ENCODE measurements at regions not wholly inside any gene's neighbourhood (a gene's known extent, or its start where the extent isn't known, plus 50 kb on each side); places are given as distances from the start of the nearest gene placed in this dataset.

DNA sequence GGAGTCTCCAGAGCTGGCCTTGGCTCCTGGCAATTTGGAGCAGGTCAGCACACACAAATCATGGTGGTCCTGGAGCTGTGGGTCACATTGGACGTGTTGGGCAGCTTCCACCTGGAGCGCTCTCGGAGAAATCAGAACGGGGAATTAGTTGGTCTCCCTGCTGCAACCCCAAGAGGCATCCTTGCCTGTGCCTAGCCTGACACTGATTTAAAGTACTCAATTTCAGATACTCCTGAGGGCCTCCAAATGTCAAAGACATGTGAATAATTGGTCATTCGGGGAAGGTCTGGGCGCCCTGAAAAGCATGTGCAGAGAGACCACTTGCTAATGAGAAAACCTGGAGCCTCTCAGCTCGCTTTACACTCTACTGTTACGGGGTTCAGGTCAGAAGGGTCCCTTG, 145.5 kb upstream of the AGAP1 start:
- Histone ChIP-seq H3K9me3 (no peaks in the 10 kb centered on the region), H3K4me3 (no peak overlapping the region), H3K27ac (no peak overlapping the region), H3K4me1 (no peaks in the 10 kb centered on the region), H3K36me3 (no peaks in the 10 kb centered on the region), H3K27me3 (no peaks in the 10 kb centered on the region)
- intact Hi-C loops (cut with DNase I) = no loop called here
- TF ChIP-seq, protein P1, sequence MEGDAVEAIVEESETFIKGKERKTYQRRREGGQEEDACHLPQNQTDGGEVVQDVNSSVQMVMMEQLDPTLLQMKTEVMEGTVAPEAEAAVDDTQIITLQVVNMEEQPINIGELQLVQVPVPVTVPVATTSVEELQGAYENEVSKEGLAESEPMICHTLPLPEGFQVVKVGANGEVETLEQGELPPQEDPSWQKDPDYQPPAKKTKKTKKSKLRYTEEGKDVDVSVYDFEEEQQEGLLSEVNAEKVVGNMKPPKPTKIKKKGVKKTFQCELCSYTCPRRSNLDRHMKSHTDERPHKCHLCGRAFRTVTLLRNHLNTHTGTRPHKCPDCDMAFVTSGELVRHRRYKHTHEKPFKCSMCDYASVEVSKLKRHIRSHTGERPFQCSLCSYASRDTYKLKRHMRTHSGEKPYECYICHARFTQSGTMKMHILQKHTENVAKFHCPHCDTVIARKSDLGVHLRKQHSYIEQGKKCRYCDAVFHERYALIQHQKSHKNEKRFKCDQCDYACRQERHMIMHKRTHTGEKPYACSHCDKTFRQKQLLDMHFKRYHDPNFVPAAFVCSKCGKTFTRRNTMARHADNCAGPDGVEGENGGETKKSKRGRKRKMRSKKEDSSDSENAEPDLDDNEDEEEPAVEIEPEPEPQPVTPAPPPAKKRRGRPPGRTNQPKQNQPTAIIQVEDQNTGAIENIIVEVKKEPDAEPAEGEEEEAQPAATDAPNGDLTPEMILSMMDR (IDR thresholded peaks at IDR 0.05) = no peak
- no peak for DNase-seq (ENCODE audit: low spot score in 2 of 2)

DNA sequence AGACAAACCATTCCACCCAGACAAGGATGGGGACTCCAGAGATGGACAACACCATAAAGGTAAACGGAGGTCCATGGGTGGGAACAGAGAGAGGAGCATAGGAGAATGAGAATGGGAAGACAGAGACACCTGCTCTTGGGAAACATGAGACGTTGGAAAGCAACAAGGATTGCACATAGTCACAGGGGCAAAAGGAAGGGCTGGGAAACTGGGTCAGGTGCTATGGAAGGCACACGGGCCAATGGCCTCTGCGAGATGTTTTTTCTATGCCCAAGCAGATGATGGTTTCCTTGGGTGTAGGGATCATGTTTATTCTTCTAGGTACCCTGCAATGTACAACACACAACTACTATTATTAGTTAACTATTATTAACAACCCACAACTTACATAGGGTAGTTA, 143.6 kb upstream of the AGAP1 start:
- intact Hi-C loops (cut with DNase I) = no loop called here
- Histone ChIP-seq H3K27ac (no peak overlapping the region), H3K4me3 (no peak overlapping the region), H3K36me3 (no peaks in the 10 kb centered on the region), H3K9me3 (no peaks in the 10 kb centered on the region), H3K4me1 (no peaks in the 10 kb centered on the region), H3K27me3 (no peaks in the 10 kb centered on the region)
- peak in 1 of 2 donors; percentile 16 for DNase-seq (ENCODE audit: low spot score in 2 of 2)
- TF ChIP-seq, protein P1 (IDR thresholded peaks at IDR 0.05) = no peak

DNA sequence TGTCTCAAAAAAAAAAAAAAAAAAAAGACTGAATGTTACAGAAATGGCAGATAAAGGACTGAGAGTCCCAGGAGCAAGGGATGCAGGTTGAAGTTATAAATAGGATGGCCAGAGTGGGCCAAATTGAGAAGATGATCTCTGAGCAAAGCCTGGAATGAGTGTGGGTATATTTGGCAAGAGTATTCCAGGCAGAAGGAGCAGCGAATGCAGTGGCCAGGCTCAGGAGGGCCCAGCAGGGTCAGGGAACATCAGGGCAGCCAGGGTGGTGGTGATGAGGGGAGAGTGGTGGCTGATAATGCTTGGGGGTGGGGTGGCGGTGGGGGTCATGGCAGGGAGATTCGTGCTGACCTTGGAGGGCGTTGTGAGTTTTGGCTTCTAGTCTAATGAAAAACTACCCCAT, 141.3 kb upstream of the AGAP1 start:
- DNase-seq (ENCODE audit: low spot score in 2 of 2) = no peak
- intact Hi-C loops (cut with DNase I) = no loop called here
- H3K4me1 ChIP-seq = no peaks in the 10 kb centered on the region
- TF ChIP-seq, protein P1 (IDR thresholded peaks at IDR 0.05) = no peak
- no peaks in the 10 kb centered on the region for H3K27me3 ChIP-seq
- no peaks in the 10 kb centered on the region for H3K36me3 ChIP-seq
- H3K27ac ChIP-seq = no peak overlapping the region
- H3K9me3 ChIP-seq = no peaks in the 10 kb centered on the region
- no peak overlapping the region for H3K4me3 ChIP-seq

DNA sequence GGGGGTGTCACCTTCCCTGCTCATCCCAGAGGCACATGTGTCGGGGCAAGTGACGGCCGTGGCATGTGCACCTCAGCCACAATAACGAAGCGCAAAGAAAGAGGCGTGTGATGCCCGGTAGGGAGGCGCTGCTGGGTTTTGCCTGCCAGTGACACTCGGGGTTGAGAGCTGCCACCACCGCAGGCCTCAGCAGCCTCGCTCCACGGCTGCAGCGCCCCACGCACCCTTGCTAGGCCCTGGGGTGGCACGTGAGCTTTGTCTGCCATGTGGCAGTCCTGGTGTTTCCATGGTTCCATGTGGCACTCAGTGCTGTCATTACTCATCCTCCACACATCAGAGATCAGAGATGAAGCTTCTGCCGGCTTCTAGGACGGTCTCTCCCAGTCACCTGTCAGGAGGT, 136.0 kb upstream of the AGAP1 start:
- intact Hi-C loops (cut with DNase I) = no loop called here
- no peak overlapping the region for H3K4me3 ChIP-seq
- H3K4me1 ChIP-seq = no peaks in the 10 kb centered on the region
- DNase-seq (ENCODE audit: low spot score in 2 of 2) = no peak
- no peaks in the 10 kb centered on the region for H3K27me3 ChIP-seq
- TF ChIP-seq, protein P1 (IDR thresholded peaks at IDR 0.05) = no peak
- H3K27ac ChIP-seq = no peak overlapping the region
- no peaks in the 10 kb centered on the region for H3K36me3 ChIP-seq
- no peaks in the 10 kb centered on the region for H3K9me3 ChIP-seq

DNA sequence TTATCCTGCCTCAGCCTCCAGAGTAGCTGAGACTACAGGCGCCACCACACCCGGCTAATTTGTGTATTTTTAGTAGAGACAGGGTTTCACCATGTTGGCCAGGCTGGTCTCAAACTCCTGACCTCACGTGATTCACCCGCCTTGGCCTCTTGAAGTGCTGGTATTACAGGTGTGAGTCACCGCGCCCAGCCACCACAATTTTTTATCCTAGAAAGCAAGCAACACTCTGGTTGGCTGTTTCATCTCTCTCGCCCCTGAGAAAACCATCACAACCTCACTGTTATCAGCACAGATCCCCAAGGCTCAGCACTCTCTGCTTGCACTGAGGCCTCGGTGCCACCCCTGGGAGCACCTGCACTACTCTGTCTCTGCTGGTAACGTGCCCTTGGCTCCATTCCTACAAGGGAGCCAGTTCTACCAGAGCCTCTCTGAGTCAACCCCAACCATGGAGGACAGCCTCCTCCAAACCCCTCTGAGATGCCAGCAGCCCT, 134.8 kb upstream of the AGAP1 start:
- H3K4me3 ChIP-seq = no peak overlapping the region
- H3K9me3 ChIP-seq = no peaks in the 10 kb centered on the region
- TF ChIP-seq, protein P1 (IDR thresholded peaks at IDR 0.05) = no peak
- intact Hi-C loops (cut with DNase I) = no loop called here
- no peak overlapping the region for H3K27ac ChIP-seq
- H3K36me3 ChIP-seq = no peaks in the 10 kb centered on the region
- H3K27me3 ChIP-seq = no peaks in the 10 kb centered on the region
- DNase-seq (ENCODE audit: low spot score in 2 of 2) = no peak
- H3K4me1 ChIP-seq = no peaks in the 10 kb centered on the region

DNA sequence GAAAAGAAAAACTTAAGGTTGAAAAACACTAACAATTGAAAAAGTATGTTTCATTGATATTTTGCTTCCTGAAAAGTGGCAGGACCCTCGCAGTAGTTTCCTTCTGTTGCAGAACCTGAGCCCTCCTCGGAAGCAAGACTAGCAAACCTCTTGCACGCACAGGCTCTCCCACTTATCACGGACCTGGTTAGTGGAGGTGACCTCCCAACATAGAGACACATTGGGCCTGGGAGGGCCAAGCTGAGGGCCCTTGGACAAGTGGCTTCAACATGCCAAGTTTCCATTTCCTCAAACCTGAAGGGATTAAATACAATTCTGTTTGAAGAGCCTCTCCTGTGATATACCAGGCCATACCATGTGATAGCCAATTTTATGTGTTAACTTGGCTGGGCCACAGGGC, 133.4 kb upstream of the AGAP1 start:
- DNase-seq (ENCODE audit: low spot score in 2 of 2) = no peak
- Histone ChIP-seq H3K4me1 (no peaks in the 10 kb centered on the region), H3K27ac (no peak overlapping the region), H3K9me3 (no peaks in the 10 kb centered on the region), H3K27me3 (no peaks in the 10 kb centered on the region), H3K36me3 (no peaks in the 10 kb centered on the region), H3K4me3 (no peak overlapping the region)
- intact Hi-C loops (cut with DNase I) = no loop called here
- TF ChIP-seq, protein P1 (IDR thresholded peaks at IDR 0.05) = no peak
